ENCODE measurements at regions not wholly inside any gene's neighbourhood (a gene's known extent, or its start where the extent isn't known, plus 50 kb on each side); places are given as distances from the start of the nearest gene placed in this dataset.
"Not testable (repeated sequence)": the region's sequence is repeated elsewhere in the genome, so short reads cannot be mapped to it uniquely, and the experiment has no call there.

- no TSS peak for BruUV-seq (replicated peaks)
- CTCF ChIA-PET: no interaction called here
These were observed 72.2 kb downstream of the C9orf50 start for GRCh38 chr9:129548571-129549135.

GRCh38 chr9:129547869-129548570 is 72.9 kb downstream of the C9orf50 start:
- H3K4me1 ChIP-seq (ENCODE audit: insufficient read depth, low read length, poor library complexity, severe bottlenecking): peaks cover 8% of the 10 kb centered on the region
- TF ChIP-seq CTCF (conservative IDR thresholded peaks at IDR 0.05; ENCODE audit: low read depth, low read length) (no peak), EZH2 (IDR thresholded peaks at IDR 0.05; ENCODE audit: borderline replicate concordance, low read depth, low read length, poor library complexity, severe bottlenecking) (no peak)
- no peaks in the 10 kb centered on the region for H3K36me3 ChIP-seq (ENCODE audit: insufficient read depth, low read length, poor library complexity, severe bottlenecking)
- no peak for DNase-seq (ENCODE audit: low spot score)
- H3K27ac ChIP-seq (ENCODE audit: low read depth, low read length, poor library complexity, severe bottlenecking): no peak overlapping the region
- ChIA-PET POLR2A (ENCODE audit: low non-redundant PET) (interaction anchor here (0.5 kb wide), 1 partner anchor 29 kb away, joined by 10 read pairs; no protein-coding TSS in a partner anchor), CTCF (no interaction called here)
- no peaks in the 10 kb centered on the region for H3K9me3 ChIP-seq (ENCODE audit: low read depth, low read length, poor library complexity, severe bottlenecking)
- intact Hi-C loops (cut with micrococcal nuclease; ENCODE audit: unreplicated experiment): no loop called here
- BruUV-seq (replicated peaks): no TSS peak
- H3K27me3 ChIP-seq (replicated peaks; ENCODE audit: insufficient read depth, low read depth, low read length, poor library complexity): no peaks in the 10 kb centered on the region
- no peak overlapping the region for H3K4me3 ChIP-seq (ENCODE audit: low read depth, low read length, poor library complexity, severe bottlenecking)

More at GRCh38 chr9:129548571-129549135, 72.2 kb downstream of the C9orf50 start:
- H3K9me3 ChIP-seq (ENCODE audit: low read depth, low read length, poor library complexity, severe bottlenecking): no peaks in the 10 kb centered on the region
- no peaks in the 10 kb centered on the region for H3K36me3 ChIP-seq (ENCODE audit: insufficient read depth, low read length, poor library complexity, severe bottlenecking)
- peaks cover 8% of the 10 kb centered on the region for H3K4me1 ChIP-seq (ENCODE audit: insufficient read depth, low read length, poor library complexity, severe bottlenecking)
- intact Hi-C loops (cut with micrococcal nuclease; ENCODE audit: unreplicated experiment): no loop called here
- H3K27ac ChIP-seq (ENCODE audit: low read depth, low read length, poor library complexity, severe bottlenecking): no peak overlapping the region
- H3K27me3 ChIP-seq (replicated peaks; ENCODE audit: insufficient read depth, low read depth, low read length, poor library complexity): no peaks in the 10 kb centered on the region
- no peak for DNase-seq (ENCODE audit: low spot score)
- POLR2A ChIA-PET (ENCODE audit: low non-redundant PET): interaction anchor here (0.5 kb wide), 1 partner anchor 59 kb away, joined by 8 read pairs; no protein-coding TSS in a partner anchor
- no peak overlapping the region for H3K4me3 ChIP-seq (ENCODE audit: low read depth, low read length, poor library complexity, severe bottlenecking)
- TF ChIP-seq EZH2 (IDR thresholded peaks at IDR 0.05; ENCODE audit: borderline replicate concordance, low read depth, low read length, poor library complexity, severe bottlenecking) (no peak), CTCF (conservative IDR thresholded peaks at IDR 0.05; ENCODE audit: low read depth, low read length) (no peak)

GRCh38 chr9:129547063-129547462 is 73.8 kb downstream of the C9orf50 start:
- no peaks in the 10 kb centered on the region for H3K27me3 ChIP-seq (replicated peaks; ENCODE audit: insufficient read depth, low read depth, low read length, poor library complexity)
- peaks cover 8% of the 10 kb centered on the region for H3K4me1 ChIP-seq (ENCODE audit: insufficient read depth, low read length, poor library complexity, severe bottlenecking)
- CTCF ChIA-PET: no interaction called here
- no peak overlapping the region for H3K27ac ChIP-seq (ENCODE audit: low read depth, low read length, poor library complexity, severe bottlenecking)
- no peaks in the 10 kb centered on the region for H3K9me3 ChIP-seq (ENCODE audit: low read depth, low read length, poor library complexity, severe bottlenecking)
- no peak overlapping the region for H3K4me3 ChIP-seq (ENCODE audit: low read depth, low read length, poor library complexity, severe bottlenecking)
- POLR2A ChIA-PET (ENCODE audit: low non-redundant PET): no interaction called here
- no peaks in the 10 kb centered on the region for H3K36me3 ChIP-seq (ENCODE audit: insufficient read depth, low read length, poor library complexity, severe bottlenecking)
- no peak for DNase-seq (ENCODE audit: low spot score)
- intact Hi-C loops (cut with micrococcal nuclease; ENCODE audit: unreplicated experiment): no loop called here
- TF ChIP-seq EZH2 (IDR thresholded peaks at IDR 0.05; ENCODE audit: borderline replicate concordance, low read depth, low read length, poor library complexity, severe bottlenecking) (no peak), CTCF (conservative IDR thresholded peaks at IDR 0.05; ENCODE audit: low read depth, low read length) (no peak)
- no TSS peak for BruUV-seq (replicated peaks)

- H3K27me3 ChIP-seq (replicated peaks; ENCODE audit: insufficient read depth, low read depth, low read length, poor library complexity); H3K9me3 ChIP-seq (ENCODE audit: low read depth, low read length, poor library complexity, severe bottlenecking); H3K27ac ChIP-seq (ENCODE audit: low read depth, low read length, poor library complexity, severe bottlenecking); H3K4me3 ChIP-seq (ENCODE audit: low read depth, low read length, poor library complexity, severe bottlenecking); H3K36me3 ChIP-seq (ENCODE audit: insufficient read depth, low read length, poor library complexity, severe bottlenecking); DNase-seq (ENCODE audit: low spot score); H3K4me1 ChIP-seq (ENCODE audit: insufficient read depth, low read length, poor library complexity, severe bottlenecking); BruUV-seq (replicated peaks); POLR2A ChIA-PET (ENCODE audit: low non-redundant PET); CTCF ChIA-PET; intact Hi-C loops (cut with micrococcal nuclease; ENCODE audit: unreplicated experiment): not testable (repeated sequence)
These were observed 75.0 kb downstream of the C9orf50 start for GRCh38 chr9:129545876-129546275.
